ENCODE measurements at regions not wholly inside any gene's neighbourhood (a gene's known extent, or its start where the extent isn't known, plus 50 kb on each side); places are given as distances from the start of the nearest gene placed in this dataset.
"Not testable (repeated sequence)": the region's sequence is repeated elsewhere in the genome, so short reads cannot be mapped to it uniquely, and the experiment has no call there.

DNA sequence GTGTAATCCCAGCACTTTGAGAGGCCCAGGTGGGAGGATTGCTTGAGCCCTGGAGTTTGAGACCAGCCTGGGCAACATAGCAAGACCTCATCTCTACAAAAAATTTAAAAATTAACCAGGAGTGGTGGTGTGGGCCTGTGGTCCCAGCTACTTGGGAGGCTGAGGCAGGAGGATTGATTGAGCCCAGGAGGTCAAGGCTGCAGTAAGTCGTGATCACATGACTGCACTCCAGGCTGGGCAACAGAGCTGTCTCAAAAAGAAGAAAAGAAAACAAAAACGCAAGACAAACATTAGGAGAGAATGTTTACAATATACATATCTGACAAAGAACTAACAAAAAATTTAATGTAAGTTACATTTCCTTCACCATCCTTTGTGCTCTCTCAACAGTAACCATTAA lies 150.2 kb downstream of the SKIDA1 start:
- not testable (repeated sequence) for TF ChIP-seq POLR2A (IDR thresholded peaks at IDR 0.05; ENCODE audit: low read depth, low read length); POLR2AphosphoS5 (IDR thresholded peaks at IDR 0.05; ENCODE audit: low read depth, low read length); TAF1 (IDR thresholded peaks at IDR 0.05; ENCODE audit: borderline replicate concordance, low read depth, low read length)
